ENCODE measurements at regions not wholly inside any gene's neighbourhood (a gene's known extent, or its start where the extent isn't known, plus 50 kb on each side); places are given as distances from the start of the nearest gene placed in this dataset.

GRCh38 chr5:56319526-56320181 is 86.5 kb upstream of the ANKRD55 start:
- TF ChIP-seq CTCF (IDR thresholded peaks at IDR 0.05) (no peak), EP300 (IDR thresholded peaks at IDR 0.05) (no peak)

Data from stomach (tissue), 4 donors.